OCI-LY1 (cell line): ENCODE measurements at regions not wholly inside any gene's neighbourhood (a gene's known extent, or its start where the extent isn't known, plus 50 kb on each side); places are given as distances from the start of the nearest gene placed in this dataset.

Experiments used
- H2AFZ ChIP-seq: fragments of 200-600 bp; sonication (generic), shearing (Covaris generic); 2 replicates; pipeline ENCODE4 v1.6.0; 2014; ENCODE audit warnings: antibody characterized with exemption, mild to moderate bottlenecking, low read length
- H3F3A ChIP-seq: fragments of 200-600 bp; sonication (generic), shearing (Covaris generic); 2 replicates; pipeline ENCODE4 v1.6.0; 2014; ENCODE audit warnings: mild to moderate bottlenecking, antibody characterized with exemption, low read length, moderate library complexity; ENCODE audit not compliant: insufficient read depth
- H3K27ac ChIP-seq: fragments of 200-600 bp; sonication (generic); 2 replicates; pipeline ENCODE4 v1.5.1; 2014; ENCODE audit warnings: low read length, mixed run types, mild to moderate bottlenecking, low read depth; ENCODE audit not compliant: poor library complexity, severe bottlenecking
- H3K27me3 ChIP-seq: fragments of 200-600 bp; sonication (generic); 2 replicates; pipeline ENCODE4 v1.6.0; 2014; ENCODE audit warnings: antibody characterized with exemption, mild to moderate bottlenecking, low read length, moderate library complexity; ENCODE audit not compliant: insufficient read depth
- H3K36me3 ChIP-seq: fragments of 200-600 bp; sonication (generic); 2 replicates; pipeline ENCODE4 v1.6.1; 2014; ENCODE audit warnings: mild to moderate bottlenecking, antibody characterized with exemption, low read length, moderate library complexity, mixed read lengths; ENCODE audit not compliant: insufficient read depth
- H3K4me1 ChIP-seq: fragments of 200-600 bp; sonication (generic); 2 replicates; pipeline ENCODE4 v1.5.1; 2014; ENCODE audit warnings: mild to moderate bottlenecking, low read length, moderate library complexity; ENCODE audit not compliant: insufficient read depth, severe bottlenecking
- H3K4me2 ChIP-seq: fragments of 200-600 bp; sonication (generic), shearing (Covaris generic); 2 replicates; pipeline ENCODE4 v1.6.1; 2014; ENCODE audit warnings: low read length
- H3K4me3 ChIP-seq: fragments of 200-600 bp; sonication (generic); 2 replicates; pipeline ENCODE4 v1.5.1; 2014; ENCODE audit warnings: low read length, low read depth, mild to moderate bottlenecking, mixed read lengths; ENCODE audit not compliant: poor library complexity, severe bottlenecking
- H3K79me2 ChIP-seq: fragments of 200-600 bp; shearing (Covaris generic); 2 replicates; pipeline ENCODE4 v1.6.1; 2016; ENCODE audit warnings: mixed run types, low read length, mixed read lengths; ENCODE audit not compliant: insufficient read depth
- H3K9ac ChIP-seq: fragments of 200-600 bp; sonication (generic), shearing (Covaris generic); 2 replicates; pipeline ENCODE4 v1.6.1; 2014; ENCODE audit warnings: mild to moderate bottlenecking, low read length, mixed read lengths
- H3K9me2 ChIP-seq: fragments of 200-600 bp; sonication (generic), shearing (Covaris generic); 2 replicates; pipeline ENCODE4 v1.6.1; 2014; ENCODE audit warnings: low read depth, mild to moderate bottlenecking, low read length, mixed read lengths
- H3K9me3 ChIP-seq: fragments of 200-600 bp; shearing (Covaris generic); 2 replicates; pipeline ENCODE4 v1.6.1; 2014; ENCODE audit warnings: low read length, mixed read lengths
- H4K20me1 ChIP-seq: fragments of 200-600 bp; sonication (generic), shearing (Covaris generic); 2 replicates; pipeline ENCODE4 v1.6.0; 2016; ENCODE audit warnings: mild to moderate bottlenecking, low read length; ENCODE audit not compliant: insufficient read depth
- CTCF ChIP-seq: fragments of 200-600 bp; sonication (generic), shearing (Covaris generic); IDR thresholded peaks from 2 replicates; pipeline ENCODE4 v1.5.1; 2017; ENCODE audit warnings: mild to moderate bottlenecking, antibody characterized with exemption, low read length, moderate library complexity, mixed read lengths
- EZH2 ChIP-seq: fragments of 200-600 bp; sonication (generic), shearing (Covaris generic); IDR thresholded peaks from 2 replicates; pipeline ENCODE4 v1.8.0; 2017; ENCODE audit warnings: borderline replicate concordance, mixed run types, mild to moderate bottlenecking, antibody characterized with exemption, low read length, moderate library complexity, mixed read lengths

- H3K79me2 ChIP-seq: no peaks in the 10 kb centered on the region
Observed at GRCh38 chr20:24797745-24798655, 151.1 kb upstream of the CST7 start.

GRCh38 chr20:24798930-24799705, 150.0 kb upstream of the CST7 start:
- H4K20me1 ChIP-seq: no peaks in the 10 kb centered on the region
- no peaks in the 10 kb centered on the region for H3K79me2 ChIP-seq
- no peak overlapping the region for H3K9ac ChIP-seq
- no peaks in the 10 kb centered on the region for H3K9me2 ChIP-seq
- 0 out of 2 replicates have a peak, but pooled peaks cover 5% of the 10 kb centered on the region for H3K27me3 ChIP-seq
- TF ChIP-seq EZH2 (no peak), CTCF (no peak)
- H3K4me1 ChIP-seq: no peaks in the 10 kb centered on the region
- H3K4me2 ChIP-seq: no peak overlapping the region
- no peaks in the 10 kb centered on the region for H3K9me3 ChIP-seq
- no peak overlapping the region for H3K4me3 ChIP-seq
- H2AFZ ChIP-seq: no peak overlapping the region
- H3F3A ChIP-seq: no peaks in the 10 kb centered on the region
- no peaks in the 10 kb centered on the region for H3K36me3 ChIP-seq
- no peak overlapping the region for H3K27ac ChIP-seq

More at GRCh38 chr20:24797745-24798655, 151.1 kb upstream of the CST7 start:
- H3K4me2 ChIP-seq: no peak overlapping the region
- H3K4me3 ChIP-seq: no peak overlapping the region
- no peaks in the 10 kb centered on the region for H3K9me2 ChIP-seq
- H3K36me3 ChIP-seq: no peaks in the 10 kb centered on the region
- no peaks in the 10 kb centered on the region for H3F3A ChIP-seq
- no peak for TF ChIP-seq CTCF
- TF ChIP-seq EZH2: no peak
- H4K20me1 ChIP-seq: no peaks in the 10 kb centered on the region
- H3K9ac ChIP-seq: no peak overlapping the region
- no peaks in the 10 kb centered on the region for H3K9me3 ChIP-seq
- no peak overlapping the region for H2AFZ ChIP-seq
- no peaks in the 10 kb centered on the region for H3K4me1 ChIP-seq
- no peak overlapping the region for H3K27ac ChIP-seq
- H3K27me3 ChIP-seq: 0 out of 2 replicates have a peak, but pooled peaks cover 5% of the 10 kb centered on the region

GRCh38 chr20:24799971-24800580, 149.0 kb upstream of the CST7 start:
- TF ChIP-seq CTCF: no peak
- TF ChIP-seq EZH2: no peak
- 0 out of 2 replicates have a peak, but pooled peaks cover 5% of the 10 kb centered on the region for H3K27me3 ChIP-seq

More at GRCh38 chr20:24799971-24800580, 149.0 kb upstream of the CST7 start:
- H3K27ac ChIP-seq: no peak overlapping the region
- no peaks in the 10 kb centered on the region for H4K20me1 ChIP-seq
- no peaks in the 10 kb centered on the region for H3F3A ChIP-seq
- no peaks in the 10 kb centered on the region for H3K9me3 ChIP-seq
- H3K36me3 ChIP-seq: no peaks in the 10 kb centered on the region
- H2AFZ ChIP-seq: no peak overlapping the region
- no peaks in the 10 kb centered on the region for H3K9me2 ChIP-seq
- H3K4me3 ChIP-seq: no peak overlapping the region
- H3K4me1 ChIP-seq: no peaks in the 10 kb centered on the region
- no peaks in the 10 kb centered on the region for H3K79me2 ChIP-seq
- H3K9ac ChIP-seq: no peak overlapping the region
- no peak overlapping the region for H3K4me2 ChIP-seq
